ENCODE measurements at regions not wholly inside any gene's neighbourhood (a gene's known extent, or its start where the extent isn't known, plus 50 kb on each side); places are given as distances from the start of the nearest gene placed in this dataset.

- Mint-ChIP-seq H3K4me3 (no peak overlapping the region), H3K4me1 (no peaks in the 10 kb centered on the region), H3K9me3 (peaks cover 0 to 17% (median 4%) of the 10 kb centered on the region in 7 donors), H3K27me3 (no peaks in the 10 kb centered on the region), H3K27ac (no peak overlapping the region), H3K36me3 (no peaks in the 10 kb centered on the region)
- no peak for DNase-seq
- Histone ChIP-seq H3K27me3 (ENCODE audit: control insufficient read depth, insufficient read depth, low read length) (no peaks in the 10 kb centered on the region), H3K36me3 (ENCODE audit: control insufficient read depth, insufficient read depth, low read length) (no peaks in the 10 kb centered on the region), H3K27ac (ENCODE audit: insufficient read depth, low read length, poor library complexity, severe bottlenecking) (no peak overlapping the region), H3K4me3 (ENCODE audit: low read depth, low read length) (no peak overlapping the region), H3K9me3 (ENCODE audit: control insufficient read depth in 2 of 2, low read length in 2 of 2) (no peaks in the 10 kb centered on the region), H3K4me1 (ENCODE audit: control insufficient read depth, insufficient read depth, low read length, poor library complexity, severe bottlenecking) (no peaks in the 10 kb centered on the region)
- no peak for ATAC-seq (ENCODE audit: low read depth in 2 of 2)
Observed at GRCh38 chr5:38124321-38124720, 134.0 kb upstream of the EGFLAM start.

GRCh38 chr5:38121420-38121819, 136.9 kb upstream of the EGFLAM start:
- Histone ChIP-seq H3K4me1 (ENCODE audit: control insufficient read depth, insufficient read depth, low read length, poor library complexity, severe bottlenecking) (no peaks in the 10 kb centered on the region), H3K27me3 (ENCODE audit: control insufficient read depth, insufficient read depth, low read length) (no peaks in the 10 kb centered on the region), H3K27ac (ENCODE audit: insufficient read depth, low read length, poor library complexity, severe bottlenecking) (no peak overlapping the region), H3K9me3 (ENCODE audit: control insufficient read depth in 2 of 2, low read length in 2 of 2) (no peaks in the 10 kb centered on the region), H3K36me3 (ENCODE audit: control insufficient read depth, insufficient read depth, low read length) (no peaks in the 10 kb centered on the region), H3K4me3 (ENCODE audit: low read depth, low read length) (no peak overlapping the region)
- Mint-ChIP-seq H3K27me3 (no peaks in the 10 kb centered on the region), H3K27ac (no peak overlapping the region), H3K36me3 (no peaks in the 10 kb centered on the region), H3K4me1 (no peaks in the 10 kb centered on the region), H3K9me3 (peaks cover 0 to 17% (median 4%) of the 10 kb centered on the region in 7 donors), H3K4me3 (no peak overlapping the region)
- no peak for ATAC-seq (ENCODE audit: low read depth in 2 of 2)
- no peak for DNase-seq

GRCh38 chr5:38119836-38120235, 138.5 kb upstream of the EGFLAM start:
- Mint-ChIP-seq H3K36me3 (no peaks in the 10 kb centered on the region), H3K27ac (no peak overlapping the region), H3K9me3 (peaks cover 0 to 17% (median 4%) of the 10 kb centered on the region in 7 donors), H3K4me3 (no peak overlapping the region), H3K27me3 (no peaks in the 10 kb centered on the region), H3K4me1 (no peaks in the 10 kb centered on the region)
- Histone ChIP-seq H3K27ac (ENCODE audit: insufficient read depth, low read length, poor library complexity, severe bottlenecking) (no peak overlapping the region), H3K4me3 (ENCODE audit: low read depth, low read length) (no peak overlapping the region), H3K27me3 (ENCODE audit: control insufficient read depth, insufficient read depth, low read length) (no peaks in the 10 kb centered on the region), H3K36me3 (ENCODE audit: control insufficient read depth, insufficient read depth, low read length) (no peaks in the 10 kb centered on the region), H3K4me1 (ENCODE audit: control insufficient read depth, insufficient read depth, low read length, poor library complexity, severe bottlenecking) (no peaks in the 10 kb centered on the region), H3K9me3 (ENCODE audit: control insufficient read depth in 2 of 2, low read length in 2 of 2) (no peaks in the 10 kb centered on the region)
- no peak for ATAC-seq (ENCODE audit: low read depth in 2 of 2)
- DNase-seq = no peak

- no peak overlapping the region for H3K4me3 ChIP-seq (ENCODE audit: low read depth, low read length)
- no peaks in the 10 kb centered on the region for H3K9me3 ChIP-seq (ENCODE audit: control insufficient read depth in 2 of 2, low read length in 2 of 2)
- Mint-ChIP-seq H3K4me3 (no peak overlapping the region), H3K27ac (no peak overlapping the region), H3K9me3 (peaks cover 0 to 15% (median 4%) of the 10 kb centered on the region in 7 donors), H3K36me3 (no peaks in the 10 kb centered on the region), H3K27me3 (no peaks in the 10 kb centered on the region), H3K4me1 (no peaks in the 10 kb centered on the region)
- DNase-seq (no peak), ATAC-seq (ENCODE audit: low read depth in 2 of 2) (no peak)
- no peaks in the 10 kb centered on the region for H3K36me3 ChIP-seq (ENCODE audit: control insufficient read depth, insufficient read depth, low read length)
- H3K4me1 ChIP-seq (ENCODE audit: control insufficient read depth, insufficient read depth, low read length, poor library complexity, severe bottlenecking) = no peaks in the 10 kb centered on the region
- H3K27ac ChIP-seq (ENCODE audit: insufficient read depth, low read length, poor library complexity, severe bottlenecking) = no peak overlapping the region
- H3K27me3 ChIP-seq (ENCODE audit: control insufficient read depth, insufficient read depth, low read length) = no peaks in the 10 kb centered on the region
Observed at GRCh38 chr5:38117784-38118479, 140.4 kb upstream of the EGFLAM start.

- H3K4me1 Mint-ChIP-seq = no peaks in the 10 kb centered on the region
- H3K27me3 ChIP-seq (ENCODE audit: control insufficient read depth, insufficient read depth, low read length) = no peaks in the 10 kb centered on the region
- DNase-seq = no peak
- no peaks in the 10 kb centered on the region for H3K4me1 ChIP-seq (ENCODE audit: control insufficient read depth, insufficient read depth, low read length, poor library complexity, severe bottlenecking)
- no peaks in the 10 kb centered on the region for H3K27me3 Mint-ChIP-seq
- peaks cover 0 to 6% (median 3%) of the 10 kb centered on the region in 7 donors for H3K9me3 Mint-ChIP-seq
- no peak overlapping the region for H3K27ac ChIP-seq (ENCODE audit: insufficient read depth, low read length, poor library complexity, severe bottlenecking)
- no peaks in the 10 kb centered on the region for H3K36me3 ChIP-seq (ENCODE audit: control insufficient read depth, insufficient read depth, low read length)
- no peak for ATAC-seq (ENCODE audit: low read depth in 2 of 2)
- H3K36me3 Mint-ChIP-seq = no peaks in the 10 kb centered on the region
- no peaks in the 10 kb centered on the region for H3K9me3 ChIP-seq (ENCODE audit: control insufficient read depth in 2 of 2, low read length in 2 of 2)
- no peak overlapping the region for H3K4me3 Mint-ChIP-seq
- no peak overlapping the region for H3K4me3 ChIP-seq (ENCODE audit: low read depth, low read length)
- H3K27ac Mint-ChIP-seq = no peak overlapping the region
Observed at GRCh38 chr5:38115318-38115827, 143.0 kb upstream of the EGFLAM start.

- Mint-ChIP-seq H3K4me1 (no peaks in the 10 kb centered on the region), H3K27ac (no peak overlapping the region)
Observed at GRCh38 chr5:38113880-38114279, 144.5 kb upstream of the EGFLAM start.

GRCh38 chr5:38113456-38113855, 144.9 kb upstream of the EGFLAM start:
- Mint-ChIP-seq H3K4me1 (no peaks in the 10 kb centered on the region), H3K27me3 (no peaks in the 10 kb centered on the region), H3K27ac (no peak overlapping the region), H3K4me3 (no peak overlapping the region), H3K36me3 (no peaks in the 10 kb centered on the region), H3K9me3 (peaks cover 0 to 6% (median 2%) of the 10 kb centered on the region in 7 donors)
- Histone ChIP-seq H3K4me3 (ENCODE audit: low read depth, low read length) (no peak overlapping the region), H3K9me3 (ENCODE audit: control insufficient read depth in 2 of 2, low read length in 2 of 2) (no peaks in the 10 kb centered on the region), H3K36me3 (ENCODE audit: control insufficient read depth, insufficient read depth, low read length) (no peaks in the 10 kb centered on the region), H3K27me3 (ENCODE audit: control insufficient read depth, insufficient read depth, low read length) (no peaks in the 10 kb centered on the region), H3K27ac (ENCODE audit: insufficient read depth, low read length, poor library complexity, severe bottlenecking) (no peak overlapping the region), H3K4me1 (ENCODE audit: control insufficient read depth, insufficient read depth, low read length, poor library complexity, severe bottlenecking) (no peaks in the 10 kb centered on the region)
- ATAC-seq (ENCODE audit: low read depth in 2 of 2) (no peak), DNase-seq (no peak)

More at GRCh38 chr5:38113880-38114279, 144.5 kb upstream of the EGFLAM start:
- no peak overlapping the region for H3K4me3 ChIP-seq (ENCODE audit: low read depth, low read length)
- peaks cover 0 to 6% (median 2%) of the 10 kb centered on the region in 7 donors for H3K9me3 Mint-ChIP-seq
- no peak overlapping the region for H3K27ac ChIP-seq (ENCODE audit: insufficient read depth, low read length, poor library complexity, severe bottlenecking)
- no peak overlapping the region for H3K4me3 Mint-ChIP-seq
- H3K36me3 ChIP-seq (ENCODE audit: control insufficient read depth, insufficient read depth, low read length) = no peaks in the 10 kb centered on the region
- H3K36me3 Mint-ChIP-seq = no peaks in the 10 kb centered on the region
- H3K4me1 ChIP-seq (ENCODE audit: control insufficient read depth, insufficient read depth, low read length, poor library complexity, severe bottlenecking) = no peaks in the 10 kb centered on the region
- no peaks in the 10 kb centered on the region for H3K27me3 ChIP-seq (ENCODE audit: control insufficient read depth, insufficient read depth, low read length)
- no peaks in the 10 kb centered on the region for H3K27me3 Mint-ChIP-seq
- no peak for ATAC-seq (ENCODE audit: low read depth in 2 of 2)
- DNase-seq = no peak
- no peaks in the 10 kb centered on the region for H3K9me3 ChIP-seq (ENCODE audit: control insufficient read depth in 2 of 2, low read length in 2 of 2)

GRCh38 chr5:38112938-38113337, 145.4 kb upstream of the EGFLAM start:
- H3K27ac ChIP-seq (ENCODE audit: insufficient read depth, low read length, poor library complexity, severe bottlenecking) = no peak overlapping the region
- Mint-ChIP-seq H3K36me3 (no peaks in the 10 kb centered on the region), H3K4me1 (no peaks in the 10 kb centered on the region), H3K27ac (no peak overlapping the region), H3K9me3 (peaks cover 0 to 6% (median 2%) of the 10 kb centered on the region in 7 donors), H3K4me3 (no peak overlapping the region), H3K27me3 (no peaks in the 10 kb centered on the region)
- ATAC-seq (ENCODE audit: low read depth in 2 of 2) = no peak
- no peak for DNase-seq
- H3K4me1 ChIP-seq (ENCODE audit: control insufficient read depth, insufficient read depth, low read length, poor library complexity, severe bottlenecking) = no peaks in the 10 kb centered on the region
- no peaks in the 10 kb centered on the region for H3K27me3 ChIP-seq (ENCODE audit: control insufficient read depth, insufficient read depth, low read length)
- no peak overlapping the region for H3K4me3 ChIP-seq (ENCODE audit: low read depth, low read length)
- no peaks in the 10 kb centered on the region for H3K36me3 ChIP-seq (ENCODE audit: control insufficient read depth, insufficient read depth, low read length)
- H3K9me3 ChIP-seq (ENCODE audit: control insufficient read depth in 2 of 2, low read length in 2 of 2) = no peaks in the 10 kb centered on the region

All from CD4-positive, CD25-positive, alpha-beta regulatory T cell (primary cell).